Uterus (tissue), 3 donors: ENCODE measurements at regions not wholly inside any gene's neighbourhood (a gene's known extent, or its start where the extent isn't known, plus 50 kb on each side); places are given as distances from the start of the nearest gene placed in this dataset.

Source experiments
- DNase-seq, 2 donors: peaks; one replicate each; pipeline ENCODE4 v3.0.0-alpha.2; 2019 to 2020
- H3K27ac ChIP-seq, 2 donors: fragments of 200-600 bp; sonication (generic); 1 replicate in 1 of 2; 2 replicates in 1 of 2; pipeline ENCODE4 v1.5.1; 2016 to 2018
- H3K27me3 ChIP-seq, 2 donors: fragments of 200-600 bp; sonication (generic); one replicate each; pipeline ENCODE4 v1.5.1; 2018 to 2019; ENCODE audit warnings: control low read depth in 1 of 2
- H3K36me3 ChIP-seq, 2 donors: fragments of 200-600 bp; sonication (generic); one replicate each; pipeline ENCODE4 v1.5.1; 2019; ENCODE audit warnings: control low read depth in 1 of 2
- H3K4me1 ChIP-seq, 2 donors: fragments of 200-600 bp; sonication (generic); one replicate each; pipeline ENCODE4 v1.5.1; 2018 to 2019; ENCODE audit warnings: control low read depth in 1 of 2
- H3K4me3 ChIP-seq, 2 donors: fragments of 200-600 bp; sonication (generic); 1 replicate in 1 of 2; 2 replicates in 1 of 2; pipeline ENCODE4 v1.5.1; 2018 to 2019; ENCODE audit warnings: mild to moderate bottlenecking in 1 of 2
- H3K9me3 ChIP-seq, 2 donors: fragments of 200-600 bp; sonication (generic); one replicate each; pipeline ENCODE4 v1.5.1; 2019; ENCODE audit warnings: control low read depth in 1 of 2
- POLR2A ChIP-seq, 2 donors: fragments of 450-650 bp; IDR thresholded peaks; one replicate each; pipeline ENCODE4 v1.6.1; 2016; ENCODE audit warnings: antibody characterized with exemption in 2 of 2, mild to moderate bottlenecking in 1 of 2, moderate library complexity in 1 of 2
- intact Hi-C: fragments of 100-400 bp; cut with DNase I; formaldehyde crosslinking; loops from one replicate; pipeline ENCODE4 v1.15.1; 2023; ENCODE audit warnings: low total_unique reads
- TF ChIP-seq, protein P1 (sequence below), 4 experiments: fragments of 200-600 bp in 2 of 4; fragments of 450-650 bp in 2 of 4; sonication (generic) in 2 of 4; IDR thresholded peaks; one replicate each; pipeline ENCODE4 v1.5.1; 2016 to 2019; ENCODE audit warnings: antibody characterized with exemption in 4 of 4, mild to moderate bottlenecking in 2 of 4, moderate library complexity in 1 of 4
- donor health status: DM: yes; HTN: yes; CAD: no.

DNA sequence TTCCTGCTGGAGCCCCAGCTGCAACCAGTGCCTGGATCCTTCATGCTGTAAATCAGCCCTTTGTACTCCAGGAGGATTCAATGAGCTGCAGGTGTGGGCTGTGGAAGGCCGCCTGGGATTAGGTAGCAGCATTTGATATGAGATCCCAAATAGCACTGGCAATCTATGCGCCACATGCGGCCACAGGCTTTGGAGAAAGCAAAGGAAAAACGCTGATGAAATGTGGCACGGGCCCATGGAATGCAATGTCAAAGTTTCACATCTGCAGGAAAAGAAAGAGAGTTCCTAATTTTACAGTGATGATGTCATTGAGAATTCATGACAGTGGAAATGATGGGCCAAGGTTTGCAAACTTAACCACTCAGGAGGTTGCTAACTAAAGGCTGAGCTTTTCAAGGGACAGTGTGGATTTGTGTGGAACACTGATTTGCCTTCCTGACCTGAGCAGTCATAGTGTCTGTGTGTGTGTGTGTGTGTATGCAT lies 216.4 kb upstream of the OSR1 start:
- no peak for TF ChIP-seq POLR2A (IDR thresholded peaks at IDR 0.05)
- TF ChIP-seq, protein P1, sequence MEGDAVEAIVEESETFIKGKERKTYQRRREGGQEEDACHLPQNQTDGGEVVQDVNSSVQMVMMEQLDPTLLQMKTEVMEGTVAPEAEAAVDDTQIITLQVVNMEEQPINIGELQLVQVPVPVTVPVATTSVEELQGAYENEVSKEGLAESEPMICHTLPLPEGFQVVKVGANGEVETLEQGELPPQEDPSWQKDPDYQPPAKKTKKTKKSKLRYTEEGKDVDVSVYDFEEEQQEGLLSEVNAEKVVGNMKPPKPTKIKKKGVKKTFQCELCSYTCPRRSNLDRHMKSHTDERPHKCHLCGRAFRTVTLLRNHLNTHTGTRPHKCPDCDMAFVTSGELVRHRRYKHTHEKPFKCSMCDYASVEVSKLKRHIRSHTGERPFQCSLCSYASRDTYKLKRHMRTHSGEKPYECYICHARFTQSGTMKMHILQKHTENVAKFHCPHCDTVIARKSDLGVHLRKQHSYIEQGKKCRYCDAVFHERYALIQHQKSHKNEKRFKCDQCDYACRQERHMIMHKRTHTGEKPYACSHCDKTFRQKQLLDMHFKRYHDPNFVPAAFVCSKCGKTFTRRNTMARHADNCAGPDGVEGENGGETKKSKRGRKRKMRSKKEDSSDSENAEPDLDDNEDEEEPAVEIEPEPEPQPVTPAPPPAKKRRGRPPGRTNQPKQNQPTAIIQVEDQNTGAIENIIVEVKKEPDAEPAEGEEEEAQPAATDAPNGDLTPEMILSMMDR (IDR thresholded peaks at IDR 0.05), result no peak
- Histone ChIP-seq H3K27ac (no peak overlapping the region), H3K9me3 (no peaks in the 10 kb centered on the region), H3K27me3 (no peaks in the 10 kb centered on the region), H3K4me3 (no peak overlapping the region), H3K4me1 (no peaks in the 10 kb centered on the region), H3K36me3 (no peaks in the 10 kb centered on the region)
- intact Hi-C loops, result no loop called here
- DNase-seq, result peak; percentile 40 to 67

DNA sequence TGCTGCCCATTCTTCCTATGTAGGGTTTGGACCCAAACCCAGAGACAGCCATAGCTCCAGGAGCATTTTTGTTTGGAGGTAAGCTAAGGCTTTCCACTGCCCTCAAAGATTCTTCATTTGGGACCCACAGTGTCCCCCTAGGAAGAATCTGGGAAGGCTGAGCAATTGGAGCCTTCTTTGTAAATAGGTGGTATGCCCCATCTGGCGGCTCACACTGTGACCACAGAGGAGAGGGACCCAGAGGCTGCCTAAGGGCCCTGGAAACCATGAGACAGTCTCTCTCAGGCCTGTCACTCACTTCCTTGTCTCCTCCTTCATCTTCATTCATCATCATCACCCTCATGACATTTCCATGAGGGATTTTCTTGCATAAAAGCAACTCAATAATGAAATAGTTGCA lies 215.4 kb upstream of the OSR1 start:
- Histone ChIP-seq H3K27me3 (no peaks in the 10 kb centered on the region), H3K4me3 (no peak overlapping the region), H3K4me1 (no peaks in the 10 kb centered on the region), H3K36me3 (no peaks in the 10 kb centered on the region), H3K9me3 (no peaks in the 10 kb centered on the region), H3K27ac (no peak overlapping the region)
- intact Hi-C loops, result no loop called here
- no peak for DNase-seq
- no peak for TF ChIP-seq POLR2A (IDR thresholded peaks at IDR 0.05)
- TF ChIP-seq, protein P1 (IDR thresholded peaks at IDR 0.05), result no peak

DNA sequence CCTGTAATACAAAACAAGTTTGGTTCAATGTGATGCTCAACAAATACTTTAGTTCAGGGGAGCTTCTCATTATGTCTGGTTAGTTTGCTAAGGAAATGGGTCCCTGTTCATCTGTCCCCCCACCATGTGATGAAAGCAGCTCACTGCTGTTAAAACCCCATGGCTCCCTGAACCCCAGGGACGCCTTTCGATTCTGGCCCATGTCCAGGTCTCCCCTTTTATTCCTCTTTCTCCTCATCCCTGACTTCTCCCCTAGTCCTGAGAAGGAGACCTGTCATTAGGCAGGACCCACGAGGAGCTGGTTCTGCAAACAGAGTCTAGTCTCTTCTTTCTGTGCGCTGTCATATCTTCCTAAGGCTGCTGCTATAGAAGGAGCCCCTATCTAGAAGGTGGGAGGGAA lies 213.3 kb upstream of the OSR1 start:
- H3K27me3 ChIP-seq, result no peaks in the 10 kb centered on the region
- intact Hi-C loops, result no loop called here
- no peak overlapping the region for H3K27ac ChIP-seq
- H3K9me3 ChIP-seq, result no peaks in the 10 kb centered on the region
- DNase-seq, result no peak
- H3K4me1 ChIP-seq, result no peaks in the 10 kb centered on the region
- H3K4me3 ChIP-seq, result no peak overlapping the region
- no peaks in the 10 kb centered on the region for H3K36me3 ChIP-seq
- no peak for TF ChIP-seq POLR2A (IDR thresholded peaks at IDR 0.05)
- TF ChIP-seq, protein P1 (IDR thresholded peaks at IDR 0.05), result no peak

DNA sequence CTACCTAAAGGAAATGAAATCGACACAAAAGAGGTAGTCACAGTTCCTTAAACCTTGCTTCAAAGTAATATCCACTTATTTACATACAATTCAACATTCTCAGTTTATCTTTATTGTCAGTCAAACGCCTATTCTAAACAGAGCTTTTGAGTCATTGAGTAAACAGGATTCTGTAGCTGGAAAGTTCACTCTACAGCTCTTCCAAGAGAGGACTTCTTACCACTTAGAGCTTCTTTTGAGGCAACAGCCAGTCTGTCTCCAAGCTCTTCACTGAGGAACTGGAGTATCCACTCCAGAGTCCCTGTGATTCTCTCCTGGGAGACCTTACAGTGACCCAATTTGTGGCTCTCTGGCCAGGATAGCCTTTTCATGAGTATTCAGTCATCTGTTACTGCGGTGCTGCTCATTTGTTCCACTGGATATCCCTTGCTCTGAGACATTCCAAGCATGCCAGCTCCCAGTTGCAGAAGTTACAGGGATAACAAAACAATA lies 210.9 kb upstream of the OSR1 start:
- no peaks in the 10 kb centered on the region for H3K9me3 ChIP-seq
- no peak overlapping the region for H3K4me3 ChIP-seq
- H3K4me1 ChIP-seq, result no peaks in the 10 kb centered on the region
- H3K27ac ChIP-seq, result no peak overlapping the region
- no peaks in the 10 kb centered on the region for H3K36me3 ChIP-seq
- TF ChIP-seq, protein P1 (IDR thresholded peaks at IDR 0.05), result no peak
- TF ChIP-seq POLR2A (IDR thresholded peaks at IDR 0.05), result no peak
- DNase-seq, result no peak
- intact Hi-C loops, result no loop called here
- no peaks in the 10 kb centered on the region for H3K27me3 ChIP-seq

DNA sequence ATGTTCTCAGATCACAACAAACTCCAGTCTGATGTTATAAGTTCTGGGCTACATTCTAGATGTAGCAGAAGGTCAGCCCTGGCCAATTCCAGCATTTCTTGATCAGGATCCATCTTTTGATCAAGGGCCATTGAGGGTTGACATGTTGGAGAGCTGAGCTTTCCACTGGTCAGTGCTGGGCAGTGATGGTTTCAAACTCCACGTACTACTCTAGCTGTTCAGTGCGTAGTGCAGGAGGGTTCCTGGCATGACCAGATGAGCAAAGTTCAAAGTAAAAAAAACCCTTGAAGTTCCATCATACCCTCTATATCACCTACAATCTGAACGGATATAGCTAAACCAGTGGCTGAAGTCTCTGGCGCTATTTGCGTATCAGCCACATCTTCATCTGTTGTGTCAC lies 210.4 kb upstream of the OSR1 start:
- no peak for DNase-seq
- Histone ChIP-seq H3K27ac (no peak overlapping the region), H3K36me3 (no peaks in the 10 kb centered on the region), H3K9me3 (no peaks in the 10 kb centered on the region), H3K27me3 (no peaks in the 10 kb centered on the region), H3K4me3 (no peak overlapping the region), H3K4me1 (no peaks in the 10 kb centered on the region)
- TF ChIP-seq, protein P1 (IDR thresholded peaks at IDR 0.05), result no peak
- no peak for TF ChIP-seq POLR2A (IDR thresholded peaks at IDR 0.05)
- intact Hi-C loops, result no loop called here
